ENCODE measurements at regions not wholly inside any gene's neighbourhood (a gene's known extent, or its start where the extent isn't known, plus 50 kb on each side); places are given as distances from the start of the nearest gene placed in this dataset.

DNA sequence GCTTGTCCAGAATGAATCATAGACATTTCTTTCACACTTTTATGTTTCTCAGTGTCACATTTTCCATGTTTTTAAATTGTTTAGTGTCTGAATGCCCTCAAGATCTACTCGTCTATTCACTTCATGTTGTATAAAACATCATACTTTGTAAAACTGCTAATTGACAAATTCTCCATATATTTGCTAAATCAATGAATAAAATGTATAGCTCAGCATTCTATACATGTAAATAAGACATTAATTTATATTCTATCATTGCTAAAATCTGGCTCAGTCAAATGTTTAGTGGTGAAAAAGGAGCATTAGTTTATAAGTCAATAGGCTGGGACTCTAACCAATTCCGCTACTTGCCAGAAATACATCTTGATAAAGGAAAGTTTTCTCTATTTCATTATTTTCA, 379.6 kb downstream of the NAF1 start:
- Histone ChIP-seq H3K23me2 (ENCODE audit: low read depth, low read length) (no peaks in the 10 kb centered on the region), H4K8ac (ENCODE audit: extremely low read depth, insufficient read depth, low read length) (no peak overlapping the region), H3K79me1 (ENCODE audit: low read depth, low read length) (no peaks in the 10 kb centered on the region), H4K20me1 (replicated peaks in 1 of 2; ENCODE audit: control insufficient read depth in 1 of 2, insufficient read depth in 2 of 2, low read length in 2 of 2) (no peaks in the 10 kb centered on the region), H3K79me2 (ENCODE audit: control insufficient read depth in 1 of 2, insufficient read depth in 2 of 2, low read length in 2 of 2) (no peaks in the 10 kb centered on the region), H3K56ac (replicated peaks; ENCODE audit: insufficient read length, low read depth, low read length) (no peak overlapping the region), H2BK12ac (ENCODE audit: low read depth, low read length) (no peak overlapping the region), H3K4me1 (replicated peaks in 1 of 4; ENCODE audit: control insufficient read depth in 3 of 4, insufficient read depth in 4 of 4, low read length in 3 of 4) (no peaks in the 10 kb centered on the region), H2BK15ac (ENCODE audit: low read length) (no peak overlapping the region), H3K36me3 (ENCODE audit: control insufficient read depth in 2 of 4, insufficient read depth in 4 of 4, low read length in 3 of 4) (no peaks in the 10 kb centered on the region), H3K23ac (ENCODE audit: insufficient read length) (no peak overlapping the region), H3K14ac (ENCODE audit: insufficient read length) (no peak overlapping the region), H3K9me3 (ENCODE audit: insufficient read depth in 2 of 2, low read depth in 1 of 2, low read length in 1 of 2) (no peaks in the 10 kb centered on the region), H3K9ac (replicated peaks in 1 of 4; ENCODE audit: extremely low read depth in 1 of 4, low read depth in 3 of 4, low read length in 3 of 4) (no peak overlapping the region), H3K4me3 (ENCODE audit: extremely low read depth in 1 of 4, insufficient read depth in 2 of 4, low read depth in 3 of 4, low read length in 4 of 4) (no peak overlapping the region), H4K91ac (replicated peaks; ENCODE audit: insufficient read length, low read length) (no peak overlapping the region), H4K5ac (ENCODE audit: insufficient read length, low read depth, low read length) (no peak overlapping the region), H2BK120ac (replicated peaks; ENCODE audit: low read depth, low read length) (no peak overlapping the region), H3K27me3 (replicated peaks in 1 of 4; ENCODE audit: control insufficient read depth in 3 of 4, extremely low read depth in 1 of 4, insufficient read depth in 3 of 4, low read length in 3 of 4) (no peaks in the 10 kb centered on the region), H3K4me2 (ENCODE audit: insufficient read depth in 1 of 2, low read depth in 2 of 2, low read length in 2 of 2) (no peak overlapping the region), H2BK5ac (ENCODE audit: low read depth, low read length) (no peak overlapping the region), H2AK5ac (ENCODE audit: low read depth, low read length) (no peak overlapping the region), H3K18ac (ENCODE audit: extremely low read depth, low read length) (no peak overlapping the region), H2BK20ac (ENCODE audit: low read length) (no peak overlapping the region), H3K4ac (replicated peaks; ENCODE audit: insufficient read length, low read depth, low read length) (no peak overlapping the region), H3K27ac (ENCODE audit: low read depth, low read length) (no peak overlapping the region), H2AFZ (ENCODE audit: low read length) (no peak overlapping the region)
- CTCF ChIA-PET (ENCODE audit: partially characterized antibody): no interaction called here
- FAIRE-seq (no peak), DNase-seq (ENCODE audit: low read depth in 1 of 2, low spot score in 2 of 2) (no peak)
- 86% methylated on average over 2 of the region's 2 CpGs; no CpG with 5 or more reads in 1 of the 2 experiments for WGBS, 2 experiments (ENCODE audit: extremely low coverage in 1 of 2, insufficient coverage in 1 of 2, insufficient read length in 1 of 2, insufficient replicate concordance in 2 of 2, low coverage in 1 of 2, low lambda C conversion rate in 2 of 2, missing lambda C conversion rate in 1 of 2)
- POLR2A ChIA-PET (ENCODE audit: partially characterized antibody): no interaction called here
- TF ChIP-seq FOSL1 (IDR thresholded peaks at IDR 0.05; ENCODE audit: insufficient read depth, low read depth, low read length): no peak
- no peak for TF ChIP-seq RFX5 (IDR thresholded peaks at IDR 0.05; ENCODE audit: borderline replicate concordance, low read depth, low read length)
- no peak for TF ChIP-seq HDAC2 (IDR thresholded peaks at IDR 0.05; ENCODE audit: borderline replicate concordance in 1 of 2, low read depth in 2 of 2, low read length in 2 of 2)
- TF ChIP-seq ASH2L (IDR thresholded peaks at IDR 0.05; ENCODE audit: low read length): no peak
- no peak for TF ChIP-seq HDAC6 (IDR thresholded peaks at IDR 0.05; ENCODE audit: low read depth, low read length)
- no peak for TF ChIP-seq KDM1A (IDR thresholded peaks at IDR 0.05; ENCODE audit: borderline replicate concordance, low read length)
- no peak for TF ChIP-seq TAF1 (IDR thresholded peaks at IDR 0.05; ENCODE audit: low read depth, low read length)
- no peak for TF ChIP-seq POLR2AphosphoS5 (IDR thresholded peaks at IDR 0.05; ENCODE audit: low read depth, low read length)
- TF ChIP-seq CHD1 (IDR thresholded peaks at IDR 0.05; ENCODE audit: low read depth, low read length): no peak
- TF ChIP-seq RBBP5 (IDR thresholded peaks at IDR 0.05; ENCODE audit: borderline replicate concordance, low read depth, low read length): no peak
- no peak for TF ChIP-seq SP2 (IDR thresholded peaks at IDR 0.05; ENCODE audit: low read length)
- no peak for TF ChIP-seq SIN3A (conservative IDR thresholded peaks at IDR 0.05 in 1 of 2, IDR thresholded peaks at IDR 0.05 in 1 of 2; ENCODE audit: low read depth in 1 of 2, low read length in 2 of 2)

All from H1 (cell line).